HG02970 (cell line): ENCODE measurements at regions not wholly inside any gene's neighbourhood (a gene's known extent, or its start where the extent isn't known, plus 50 kb on each side); places are given as distances from the start of the nearest gene placed in this dataset.

Experiments
- ATAC-seq: cut with Tn5 transposase; IDR thresholded peaks from one replicate; pipeline ENCODE4 v1.9.1; 2021; ENCODE audit warnings: mild to moderate bottlenecking, moderate library complexity, moderate number of reproducible peaks; ENCODE audit not compliant: unreplicated experiment, low FRiP score

DNA sequence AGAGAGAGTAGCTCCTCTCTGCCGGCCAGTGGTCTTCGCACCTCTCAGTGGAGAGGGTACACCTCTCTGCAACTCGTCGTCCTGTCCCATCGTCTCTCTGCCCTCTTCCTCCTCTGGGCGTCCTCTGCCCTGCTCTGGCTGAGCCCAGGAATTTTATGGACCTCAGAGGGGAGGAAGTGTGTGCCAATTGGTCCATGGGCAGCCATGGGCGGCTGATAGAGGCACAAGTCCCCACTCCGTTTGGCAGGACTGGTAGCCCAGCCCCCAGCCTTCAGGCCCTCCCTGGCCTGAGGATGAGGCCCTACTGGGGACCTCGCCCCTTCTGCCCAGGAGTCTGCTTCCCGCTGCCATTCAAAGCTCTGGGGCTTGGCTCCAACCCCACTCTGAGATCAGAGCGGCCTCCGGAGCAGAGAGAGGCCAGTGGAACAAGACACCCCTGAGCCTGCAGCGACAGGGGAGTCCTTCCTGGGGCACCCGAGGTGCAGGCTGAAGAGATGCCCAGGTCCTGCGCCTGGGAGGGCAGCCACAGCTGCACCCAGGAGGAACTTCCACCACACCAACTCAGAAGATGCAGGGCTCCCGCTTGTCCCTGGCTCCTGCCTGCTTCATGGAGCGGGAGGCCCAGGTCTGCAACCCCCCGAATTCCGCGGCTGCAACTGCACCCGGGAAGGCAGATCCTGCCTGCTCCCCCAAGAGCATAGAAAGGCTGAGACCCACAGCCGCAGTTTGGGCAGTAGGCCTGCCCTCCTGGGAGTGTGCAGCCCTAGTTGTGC, 659.9 kb downstream of the KCNT2 start:
- no peak for ATAC-seq

DNA sequence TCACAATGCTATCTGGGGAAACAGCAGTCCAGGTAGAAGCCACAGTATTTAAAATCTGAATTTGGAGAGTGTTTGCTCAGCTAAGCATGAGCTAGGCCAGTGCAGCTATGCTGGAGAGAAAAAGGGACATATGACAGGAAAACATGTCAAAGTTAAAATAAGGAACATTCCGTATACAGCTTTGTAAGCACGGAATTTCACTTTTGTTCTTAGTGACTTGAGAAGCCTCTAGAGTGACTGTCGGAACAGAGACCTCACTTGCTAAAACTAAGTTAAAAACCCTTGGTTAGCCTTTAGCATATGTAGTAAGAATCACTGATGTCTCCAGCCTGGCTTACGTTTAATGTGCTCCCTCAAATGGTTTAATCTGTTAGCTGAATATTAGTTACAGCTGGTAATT, 661.7 kb downstream of the KCNT2 start:
- no peak for ATAC-seq

DNA sequence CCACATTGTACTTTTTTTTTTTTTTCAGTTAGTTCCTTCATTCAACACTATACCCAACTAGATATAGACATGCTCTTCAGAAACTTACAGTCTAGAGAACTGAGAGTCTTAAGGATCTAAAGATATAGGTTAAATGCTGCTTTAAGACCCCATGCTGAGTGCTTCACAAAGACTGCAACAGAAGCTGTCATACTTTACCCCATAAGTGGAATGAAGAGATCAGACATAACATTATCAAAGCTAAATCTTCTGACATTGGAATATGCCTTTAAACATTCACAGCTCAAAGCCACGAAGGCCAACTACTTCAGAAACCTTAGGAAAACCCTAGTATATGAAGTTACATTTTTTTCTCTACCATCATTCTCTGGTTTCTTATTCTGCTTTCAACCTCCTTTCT, 666.4 kb downstream of the KCNT2 start:
- no peak for ATAC-seq

DNA sequence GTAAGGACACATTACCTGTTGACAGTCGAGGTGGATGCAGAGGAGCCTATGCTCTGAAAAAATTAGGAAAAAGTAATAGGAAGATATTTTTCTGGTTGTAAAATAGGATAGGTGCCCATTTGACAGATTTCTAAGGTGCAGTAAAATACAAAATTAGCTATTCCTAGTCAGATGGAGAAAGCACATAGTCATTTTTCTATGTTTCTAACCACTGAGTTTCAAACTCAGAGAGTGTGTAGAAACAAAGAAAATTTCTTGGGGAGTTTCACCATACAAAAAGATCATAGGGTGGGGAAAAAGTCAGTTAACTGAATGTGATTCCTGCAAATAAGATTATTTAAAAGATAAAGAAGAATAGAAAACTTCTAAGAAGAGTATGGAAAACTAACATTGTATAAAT, 666.9 kb downstream of the KCNT2 start:
- no peak for ATAC-seq

DNA sequence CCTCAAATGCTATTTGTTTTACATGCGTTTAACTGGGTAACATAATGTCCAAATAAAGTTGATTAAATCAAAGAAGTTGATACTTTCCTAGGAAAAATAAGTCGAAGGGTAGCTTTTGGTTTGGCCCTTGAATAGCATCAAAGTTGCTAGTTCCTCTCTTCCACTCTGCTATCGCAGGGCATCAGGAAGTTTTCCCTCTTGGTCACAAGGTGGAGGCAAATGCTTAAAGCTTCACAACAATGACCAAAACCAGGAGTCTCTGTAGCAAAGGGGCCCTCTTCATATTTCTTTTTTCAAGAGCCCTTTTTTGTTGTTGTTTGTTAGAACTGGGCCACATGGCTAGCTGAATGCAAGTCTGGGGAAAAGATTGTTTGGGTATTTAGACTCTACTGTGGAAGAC, 668.4 kb downstream of the KCNT2 start:
- ATAC-seq: no peak

DNA sequence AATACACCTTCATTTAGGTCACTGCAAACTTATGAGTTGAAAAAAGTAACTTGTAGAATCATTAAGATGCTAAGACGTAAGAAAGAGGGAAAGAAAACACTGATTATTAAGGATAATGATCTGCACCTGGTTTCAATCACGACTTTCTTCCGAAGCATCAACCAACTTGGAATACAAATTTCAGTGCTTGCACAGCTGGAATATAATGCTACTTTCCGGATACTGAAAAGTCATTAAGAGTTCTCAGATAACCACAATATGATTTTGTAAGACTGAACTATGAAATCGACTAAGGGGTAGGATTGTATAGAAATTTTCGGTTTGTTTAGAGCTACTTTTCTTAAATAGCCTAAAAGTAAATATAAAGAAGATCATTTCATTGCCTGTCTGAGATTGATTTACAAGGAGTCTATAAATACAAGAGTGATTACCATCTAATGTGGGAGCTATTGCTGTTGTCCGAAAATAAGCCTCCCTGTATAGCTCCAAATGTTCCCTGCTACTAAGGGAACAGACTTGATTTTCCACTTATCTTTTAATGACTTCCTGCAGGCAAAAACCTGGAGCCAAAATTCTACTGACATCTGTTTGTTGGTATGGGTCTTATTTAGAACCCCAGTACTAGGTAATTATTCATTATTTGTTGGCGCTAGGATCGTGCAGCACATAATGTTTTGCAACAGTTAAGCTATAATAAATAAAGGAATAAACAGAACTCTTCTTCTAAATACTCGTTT, 673.3 kb downstream of the KCNT2 start:
- ATAC-seq: no peak

DNA sequence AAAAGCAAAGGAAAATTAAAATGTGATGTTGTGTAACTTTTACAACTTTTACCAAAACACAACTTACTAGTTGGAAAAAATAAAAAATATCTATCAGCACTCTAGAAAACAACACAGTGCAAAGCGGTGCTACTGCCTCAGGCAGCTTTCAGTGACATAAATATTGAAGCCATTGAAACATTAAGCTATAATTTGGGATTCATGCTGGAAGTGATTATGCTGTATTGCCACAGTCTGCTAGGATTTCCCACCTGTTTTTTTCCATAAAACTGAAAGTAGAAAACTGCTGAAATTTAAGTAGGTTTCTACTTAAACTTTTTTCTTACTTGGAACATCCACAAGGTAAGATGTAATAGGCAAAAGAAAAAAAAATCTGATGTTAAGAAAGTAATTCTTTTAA, 674.4 kb downstream of the KCNT2 start:
- ATAC-seq: no peak

DNA sequence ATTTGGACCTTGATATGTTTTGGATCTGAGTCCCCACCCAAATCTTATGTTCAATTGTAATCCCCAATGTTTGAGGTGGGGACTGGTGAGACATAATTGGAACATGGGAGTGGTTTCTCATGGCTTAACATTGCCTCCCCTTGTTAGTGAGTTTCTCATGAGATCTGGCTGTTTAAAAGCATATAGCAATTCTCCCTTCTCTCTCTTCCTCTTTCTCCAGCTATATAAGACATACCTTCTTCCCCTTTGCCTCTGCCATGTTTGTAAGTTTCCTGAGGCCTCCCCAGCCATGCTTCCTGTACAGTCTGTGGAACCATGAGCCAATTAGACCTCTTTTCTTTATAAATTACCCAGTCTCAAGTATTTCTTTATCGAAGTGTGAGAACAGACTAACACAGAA, 692.4 kb downstream of the KCNT2 start:
- ATAC-seq: no peak

DNA sequence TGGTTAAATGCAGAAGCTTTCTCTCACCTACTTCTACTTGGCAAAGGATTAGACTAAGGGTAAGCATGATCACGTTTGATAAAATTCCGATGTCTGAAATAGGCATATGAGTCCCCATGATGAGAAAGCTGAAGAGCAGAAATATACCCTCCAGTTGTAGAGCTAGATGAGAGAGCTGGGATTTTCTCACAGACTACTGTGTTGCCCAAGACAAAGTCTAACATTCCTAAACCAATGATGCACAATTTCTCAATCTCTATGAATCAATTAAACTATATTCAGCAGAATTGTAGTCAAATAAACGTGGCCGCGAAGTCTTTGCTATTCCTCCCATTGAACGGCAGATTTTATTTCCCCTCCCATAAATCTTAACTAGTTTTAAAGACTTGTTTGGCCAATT, 699.2 kb downstream of the KCNT2 start:
- ATAC-seq: no peak

DNA sequence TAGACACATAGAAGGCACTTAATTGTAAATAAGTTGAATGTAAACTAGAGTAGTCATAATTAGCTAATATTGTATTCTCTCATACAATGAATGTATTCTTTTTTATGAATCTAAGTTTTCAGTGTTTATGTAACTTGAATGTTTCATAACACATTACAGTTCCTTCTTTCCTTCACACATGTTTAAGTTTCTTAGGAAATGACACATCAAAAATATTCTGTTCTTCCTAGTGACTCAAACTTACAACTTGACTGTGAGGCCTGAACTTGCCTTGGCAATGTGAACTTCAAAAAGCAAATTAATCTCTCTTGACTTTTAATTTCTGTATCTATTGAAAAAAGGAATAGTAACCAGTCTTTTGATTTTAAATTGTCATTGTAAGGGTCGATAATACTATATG, 700.1 kb downstream of the KCNT2 start:
- ATAC-seq: no peak

DNA sequence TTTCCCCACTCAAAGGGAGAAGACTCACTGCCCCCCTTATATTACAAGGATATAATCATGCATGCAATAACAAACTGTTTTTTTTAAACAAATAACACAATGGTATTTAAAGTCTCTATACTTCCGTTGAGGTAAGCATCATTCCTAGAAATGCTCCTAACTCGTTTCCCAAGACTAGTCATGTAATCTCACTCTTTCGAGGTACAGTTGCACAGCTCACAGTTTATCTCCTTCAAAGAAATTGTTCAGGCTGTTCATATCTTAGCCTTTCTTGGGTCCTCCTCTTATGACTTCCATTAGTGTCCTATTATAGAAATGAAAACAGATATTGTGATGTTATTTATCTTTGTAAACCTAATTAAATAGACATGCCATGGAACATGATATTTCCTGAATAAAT, 705.0 kb downstream of the KCNT2 start:
- ATAC-seq: no peak

DNA sequence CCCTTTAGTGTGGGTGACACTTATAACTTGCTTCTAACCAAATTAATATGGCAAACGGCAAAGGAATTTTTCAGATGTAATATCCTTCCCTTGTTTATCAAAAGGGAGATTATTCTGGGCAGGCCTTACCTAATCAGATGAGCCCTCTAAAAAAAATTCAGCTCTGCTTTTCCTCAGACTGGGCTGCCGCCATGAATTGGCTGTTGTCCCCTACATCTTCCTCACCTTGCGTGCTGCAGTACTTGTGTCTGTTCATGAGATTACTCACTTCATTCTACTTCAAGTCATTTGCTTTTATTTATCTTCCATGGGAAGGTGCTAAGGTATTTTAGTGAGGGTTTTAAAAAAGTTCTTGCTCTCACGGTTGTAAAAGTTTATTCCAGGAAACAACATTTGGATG, 705.5 kb downstream of the KCNT2 start:
- no peak for ATAC-seq

DNA sequence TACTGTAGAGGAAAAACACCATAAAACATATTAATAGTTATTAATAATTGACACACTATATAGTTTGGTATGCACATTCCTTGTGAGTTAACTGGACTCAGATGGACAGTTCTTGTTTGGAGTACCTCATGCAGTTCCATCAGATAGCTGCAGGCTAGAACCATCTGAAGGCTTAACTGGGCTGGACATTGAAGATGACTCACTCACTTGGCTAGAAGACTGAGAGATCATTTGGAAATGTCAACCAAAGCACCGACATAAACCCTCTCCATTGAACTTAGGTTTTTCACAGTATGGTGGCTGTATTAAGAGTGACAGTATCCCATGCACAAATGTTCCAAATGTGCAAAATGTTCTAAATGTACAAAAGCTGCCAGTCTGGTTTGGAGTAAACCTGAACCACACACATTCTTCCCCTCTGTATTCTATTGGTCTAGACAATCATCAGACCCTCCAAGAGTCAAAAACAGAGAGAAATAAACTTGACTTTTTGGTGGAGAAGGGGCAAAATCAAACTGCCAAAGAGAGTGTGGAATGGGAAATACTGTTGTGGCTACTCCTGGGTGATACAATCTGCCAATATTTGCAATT, 708.4 kb downstream of the KCNT2 start:
- ATAC-seq: no peak

DNA sequence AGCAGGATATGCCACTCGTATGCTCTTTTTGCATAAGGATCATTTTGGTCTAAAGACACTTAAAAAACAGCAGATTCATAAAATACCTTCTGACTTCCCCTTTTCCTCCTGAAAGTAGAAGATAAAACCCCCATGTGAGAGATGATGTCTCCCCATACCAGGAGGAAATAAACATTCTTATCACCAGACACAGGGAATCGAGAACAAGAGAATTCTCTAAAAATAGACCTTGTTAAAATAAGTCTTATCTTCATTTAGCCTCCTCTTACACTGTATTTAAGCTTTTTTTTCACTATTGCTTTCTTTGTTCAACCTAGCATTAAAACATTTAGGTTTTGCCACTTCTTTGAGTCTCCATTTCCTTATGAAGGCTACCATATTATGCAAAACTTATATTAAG, 709.3 kb downstream of the KCNT2 start:
- no peak for ATAC-seq

DNA sequence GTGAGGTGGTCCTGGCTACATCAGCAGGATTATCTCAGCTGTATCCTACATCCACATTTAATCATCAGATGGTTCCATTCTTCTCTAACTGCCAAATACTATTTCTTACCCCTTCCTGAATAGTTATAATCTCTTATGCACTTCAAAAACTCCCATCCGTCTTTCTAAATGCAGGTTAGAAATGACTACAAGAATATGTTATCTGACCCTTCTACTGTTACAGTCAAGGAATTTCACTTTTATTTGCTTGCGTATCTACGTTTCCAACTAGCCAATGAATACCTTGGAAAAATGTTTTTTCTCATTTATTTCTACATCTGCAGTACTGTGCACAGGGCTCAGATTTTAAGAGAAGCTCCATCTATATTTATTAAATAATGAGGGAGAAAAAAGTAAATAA, 709.9 kb downstream of the KCNT2 start:
- ATAC-seq: no peak

DNA sequence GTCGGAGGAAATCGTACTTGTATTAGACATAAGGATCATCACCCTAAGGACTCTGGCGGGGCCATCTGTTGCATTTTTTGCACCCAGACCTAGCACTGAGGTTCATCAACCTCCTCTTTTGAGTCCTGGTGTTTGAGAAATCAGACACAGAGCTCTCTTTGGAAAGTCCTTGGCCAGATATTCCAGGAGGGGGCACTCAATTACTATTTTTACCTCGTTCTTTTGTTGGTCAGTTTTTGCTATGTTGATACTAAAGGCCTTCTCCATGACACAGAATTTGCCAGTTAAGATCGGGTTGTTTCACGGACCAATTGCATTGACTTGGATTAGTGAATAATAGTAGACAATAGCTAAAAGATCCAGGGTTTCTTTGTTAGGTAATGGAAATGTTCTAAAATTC, 711.2 kb downstream of the KCNT2 start:
- ATAC-seq: no peak

DNA sequence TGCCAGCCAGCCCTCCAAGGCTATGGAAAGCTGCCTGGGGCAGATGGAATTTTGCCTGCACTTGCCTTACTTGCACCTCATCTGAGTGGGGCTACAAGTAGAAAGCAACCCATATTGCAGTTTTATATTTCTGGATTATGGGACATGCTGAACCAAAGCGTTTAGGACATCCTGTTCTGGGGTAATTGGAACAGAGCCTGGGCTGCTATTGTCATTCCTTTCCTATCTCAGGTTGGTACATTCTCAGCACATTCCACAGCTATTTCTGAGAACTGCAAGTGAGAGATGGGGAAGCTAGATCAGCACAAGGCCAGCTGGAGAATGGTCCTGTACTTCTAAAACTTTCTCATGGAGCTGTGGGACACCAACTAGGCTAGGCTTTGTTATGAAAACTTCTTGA, 713.8 kb downstream of the KCNT2 start:
- ATAC-seq: no peak

DNA sequence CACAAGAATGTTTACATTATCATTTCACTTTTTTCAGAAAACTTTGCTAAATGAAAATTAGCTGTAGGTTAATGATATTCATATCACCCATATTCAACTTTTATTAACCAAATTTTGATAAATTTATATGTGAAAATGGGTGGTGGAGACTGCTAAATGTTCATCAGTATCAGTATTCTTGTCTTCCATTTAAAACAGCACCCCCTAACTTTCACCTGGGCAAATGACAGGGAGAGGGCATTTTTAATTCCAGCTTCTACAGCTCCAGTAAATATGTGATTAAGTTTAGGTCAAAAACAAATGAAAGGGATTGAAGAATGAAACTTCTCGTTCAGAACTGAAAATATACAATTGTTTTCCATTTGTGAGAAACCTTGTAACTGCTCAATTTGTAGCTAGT, 722.2 kb downstream of the KCNT2 start:
- no peak for ATAC-seq

DNA sequence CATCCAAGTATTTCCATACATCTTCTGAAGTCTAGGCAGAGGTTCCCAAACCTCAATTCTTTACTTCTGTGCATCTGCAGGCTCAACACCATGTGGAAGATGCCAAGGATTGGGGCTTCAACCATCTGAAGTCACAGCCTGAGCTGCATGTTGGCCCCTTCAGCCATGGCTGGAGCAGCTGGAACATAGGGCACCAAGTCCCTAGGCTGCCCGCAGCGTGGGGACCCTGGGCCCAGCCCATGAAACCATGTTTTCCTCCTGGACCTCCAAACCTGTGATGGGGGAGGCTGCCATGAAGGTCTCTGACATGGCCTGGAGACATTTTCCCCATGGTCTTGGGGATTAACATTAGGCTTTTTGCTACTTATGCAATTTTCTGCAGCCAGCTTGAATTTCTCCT, 729.8 kb downstream of the KCNT2 start:
- no peak for ATAC-seq

DNA sequence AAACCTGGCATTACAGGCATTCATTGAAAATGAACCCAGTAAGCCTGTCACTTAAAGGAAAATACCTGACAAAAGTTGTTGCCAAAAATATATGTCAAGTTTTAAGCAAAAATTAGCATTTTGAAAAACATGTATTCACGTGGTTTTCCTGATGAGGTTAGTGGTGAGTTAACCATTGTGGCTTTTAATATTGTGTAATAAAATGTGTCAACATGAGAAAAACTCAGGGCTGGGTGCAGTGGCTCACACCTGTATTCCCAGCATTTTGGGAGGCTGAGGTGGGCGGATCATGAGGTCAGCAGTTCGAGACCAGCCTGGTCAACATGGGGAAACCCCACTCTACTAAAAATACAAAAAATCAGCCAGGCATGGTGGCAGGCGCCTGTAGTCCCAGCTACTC, 731.4 kb downstream of the KCNT2 start:
- ATAC-seq: no peak

DNA sequence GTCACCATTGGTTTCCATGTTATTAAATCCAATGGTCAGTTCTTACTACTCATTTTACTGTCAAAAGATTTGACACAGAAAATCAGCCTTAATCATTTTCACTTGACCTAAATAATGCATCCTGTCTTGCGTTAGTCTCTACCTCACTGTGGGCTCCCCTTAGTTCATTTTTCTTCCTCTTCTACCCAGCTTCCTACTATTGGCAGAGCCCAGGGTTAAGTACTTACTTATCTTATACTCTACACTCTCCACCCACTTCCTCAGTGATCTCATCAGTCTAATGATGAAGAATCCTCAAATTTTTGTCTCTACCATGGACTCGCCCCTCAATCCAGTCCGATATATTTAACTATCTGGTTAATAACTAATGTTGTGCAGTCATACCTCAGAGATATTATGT, 735.9 kb downstream of the KCNT2 start:
- ATAC-seq: no peak

DNA sequence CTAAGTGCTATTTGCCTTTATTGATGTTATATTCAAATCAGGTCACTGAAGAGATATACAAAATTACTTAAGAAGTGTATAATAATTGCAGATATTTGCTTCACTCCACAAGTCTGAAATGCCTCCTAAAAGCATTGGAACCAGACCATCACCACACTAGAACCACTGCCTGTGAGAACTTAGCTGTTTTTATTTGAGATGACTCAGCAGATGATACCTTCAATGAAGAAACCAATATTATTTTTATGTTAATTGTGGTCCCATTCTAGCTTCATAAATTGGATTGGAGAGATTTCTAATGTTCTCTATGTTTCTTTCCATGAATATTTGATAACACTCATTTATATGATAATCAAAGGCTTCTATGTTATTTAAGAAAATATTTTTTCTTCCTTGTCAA, 740.6 kb downstream of the KCNT2 start:
- no peak for ATAC-seq
